ENCODE measurements at regions not wholly inside any gene's neighbourhood (a gene's known extent, or its start where the extent isn't known, plus 50 kb on each side); places are given as distances from the start of the nearest gene placed in this dataset.
A peak's percentile ranks its signal among the peaks of the same experiment; 100 is the strongest.

DNA sequence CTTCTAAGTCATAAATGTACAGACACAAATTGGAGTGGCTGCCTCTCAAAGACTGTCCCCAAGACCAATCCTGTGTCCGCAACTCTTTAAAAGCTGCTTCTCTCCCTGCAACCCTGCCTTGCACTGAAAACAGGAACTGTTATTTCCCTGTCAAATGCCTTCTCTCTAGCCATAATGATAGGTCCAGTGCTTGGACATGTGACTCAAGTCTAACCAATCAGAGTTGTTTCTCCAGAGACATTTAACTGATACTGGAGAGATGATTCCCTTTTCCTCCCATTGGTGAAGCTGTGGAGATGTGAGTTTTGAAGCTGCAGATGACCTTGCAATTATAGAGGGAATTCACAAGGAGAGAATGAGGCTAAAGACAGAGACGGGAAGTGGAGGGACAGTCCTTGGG is 253.3 kb upstream of the CDH5 start:
- Histone ChIP-seq H3K9me3 (replicated peaks in 1 of 11) (peaks cover 0 to 11% (median 0%) of the 10 kb centered on the region in 11 experiments; a peak in 4 of 22 replicates), H3K36me3 (no peaks in the 10 kb centered on the region), H3K27me3 (no peaks in the 10 kb centered on the region), H3K4me1 (0 out of 20 replicates have a peak, but pooled peaks cover 0 to 4% (median 0%) of the 10 kb centered on the region in 10 experiments), H3K27ac (no peak overlapping the region), H3K4me2 (no peak overlapping the region), H3K9ac (no peak overlapping the region), H4K20me1 (no peaks in the 10 kb centered on the region), H3K4me3 (no peak overlapping the region)
- no peak for TF ChIP-seq Cebpa-rat (IDR thresholded peaks at IDR 0.05)

DNA sequence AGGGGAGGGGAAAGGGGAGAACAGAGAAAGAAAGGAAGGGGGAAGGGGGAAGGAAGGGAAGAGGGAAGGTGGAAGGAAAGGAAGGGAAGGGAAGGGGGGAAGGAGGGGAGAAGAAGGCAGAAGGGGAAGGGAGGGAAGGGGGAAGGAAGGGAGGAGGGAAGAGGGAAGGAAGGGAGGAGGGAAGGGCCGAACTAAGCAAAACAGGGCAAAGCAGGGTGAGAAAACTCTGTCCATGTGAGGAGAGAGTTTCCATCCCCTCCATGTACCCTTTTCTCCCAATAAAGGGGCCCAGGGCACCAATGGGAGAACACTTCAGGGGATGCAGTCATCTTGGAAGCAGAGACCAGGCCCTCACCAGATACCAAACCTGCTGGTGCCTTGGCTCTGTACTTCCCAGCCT is 256.8 kb upstream of the CDH5 start:
- Histone ChIP-seq H3K27me3 (no peaks in the 10 kb centered on the region), H3K4me2 (no peak overlapping the region), H3K27ac (no peak overlapping the region), H3K9ac (no peak overlapping the region), H3K9me3 (replicated peaks in 1 of 11) (peaks cover 0 to 16% (median 0%) of the 10 kb centered on the region in 11 experiments; a peak in 4 of 22 replicates), H3K4me3 (no peak overlapping the region), H3K4me1 (0 out of 20 replicates have a peak, but pooled peaks cover 0 to 6% (median 0%) of the 10 kb centered on the region in 10 experiments), H4K20me1 (no peaks in the 10 kb centered on the region), H3K36me3 (no peaks in the 10 kb centered on the region)
- TF ChIP-seq Cebpa-rat (IDR thresholded peaks at IDR 0.05) = no peak

DNA sequence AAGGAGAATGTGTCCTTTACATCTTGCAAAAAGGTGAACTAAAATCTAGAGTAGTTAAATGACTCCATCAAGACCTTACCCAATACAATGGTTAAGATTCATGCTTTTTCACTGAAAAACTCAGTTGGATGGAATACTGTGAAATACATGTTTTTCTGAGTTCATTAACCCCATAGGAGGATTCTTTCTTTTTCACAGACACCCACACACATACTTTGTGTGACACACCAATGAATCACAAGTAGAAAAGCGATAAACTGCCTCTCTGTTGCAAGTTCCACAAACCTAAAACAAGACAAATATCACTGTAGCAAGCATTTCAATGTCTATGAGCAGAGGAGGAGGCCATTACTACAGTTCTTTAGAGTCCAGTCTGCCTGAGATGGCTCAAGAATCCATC is 258.8 kb upstream of the CDH5 start:
- no peak overlapping the region for H3K9ac ChIP-seq
- 0 out of 20 replicates have a peak, but pooled peaks cover 0 to 6% (median 0%) of the 10 kb centered on the region in 10 experiments for H3K4me1 ChIP-seq
- H3K27ac ChIP-seq = no peak overlapping the region
- peak overlapping the region in 2 of 11 experiments; percentile 5; a peak in 1 of 22 replicates for H3K4me2 ChIP-seq
- H3K4me3 ChIP-seq = no peak overlapping the region
- H4K20me1 ChIP-seq = no peaks in the 10 kb centered on the region
- H3K9me3 ChIP-seq (replicated peaks in 1 of 11) = peaks cover 0 to 6% (median 0%) of the 10 kb centered on the region in 11 experiments; a peak in 1 of 22 replicates
- TF ChIP-seq Cebpa-rat (IDR thresholded peaks at IDR 0.05) = no peak
- no peaks in the 10 kb centered on the region for H3K36me3 ChIP-seq
- H3K27me3 ChIP-seq = no peaks in the 10 kb centered on the region

DNA sequence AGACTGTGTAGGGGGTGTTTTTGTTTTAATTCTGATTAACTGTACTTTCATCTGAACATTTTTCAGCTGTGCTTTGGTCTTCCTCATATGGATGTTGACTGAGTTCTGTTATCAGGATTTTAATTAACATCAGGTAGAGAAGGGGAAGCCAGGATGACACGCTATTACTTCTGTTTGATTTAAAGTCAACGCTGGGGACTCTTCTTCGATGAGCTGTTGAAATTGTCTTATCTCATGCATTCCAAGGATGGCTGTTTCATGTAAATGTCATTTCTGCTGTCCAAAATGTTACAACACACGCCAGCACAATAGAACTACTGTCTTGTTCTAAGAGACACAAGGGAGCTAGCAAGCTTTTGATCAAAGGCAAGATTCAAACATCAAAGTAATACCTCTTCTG is 263.3 kb upstream of the CDH5 start:
- peaks cover 0 to 6% (median 0%) of the 10 kb centered on the region in 11 experiments; a peak in 1 of 22 replicates for H3K9me3 ChIP-seq (replicated peaks in 1 of 11)
- H3K27ac ChIP-seq = no peak overlapping the region
- H3K9ac ChIP-seq = no peak overlapping the region
- H3K4me2 ChIP-seq = no peak overlapping the region
- TF ChIP-seq Cebpa-rat (IDR thresholded peaks at IDR 0.05) = no peak
- H3K27me3 ChIP-seq = no peaks in the 10 kb centered on the region
- peaks cover 0 to 6% (median 5%) of the 10 kb centered on the region in 10 experiments; a peak in 6 of 20 replicates for H3K4me1 ChIP-seq
- H3K4me3 ChIP-seq = no peak overlapping the region
- no peaks in the 10 kb centered on the region for H3K36me3 ChIP-seq
- no peaks in the 10 kb centered on the region for H4K20me1 ChIP-seq

DNA sequence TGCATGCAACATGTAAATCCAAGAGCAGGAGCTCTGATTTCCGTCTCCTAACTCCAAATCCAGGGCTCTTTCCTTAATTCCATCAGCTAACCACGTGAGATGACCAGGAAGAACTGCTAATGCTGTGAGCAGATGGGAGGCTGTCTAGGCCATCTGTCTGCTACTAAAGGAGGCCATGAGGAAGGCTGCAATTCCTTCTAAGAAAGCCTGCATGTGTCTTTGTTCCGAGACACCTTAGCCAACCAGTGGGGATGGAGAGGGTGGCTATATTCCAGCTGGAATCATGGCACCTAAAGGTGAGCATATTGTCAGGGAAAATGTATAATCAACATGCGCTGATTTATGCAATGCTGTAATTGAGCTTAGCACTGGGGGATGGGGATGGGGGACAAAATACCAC is 267.2 kb upstream of the CDH5 start:
- Histone ChIP-seq H3K9me3 (replicated peaks in 1 of 11) (no peaks in the 10 kb centered on the region), H3K27ac (no peak overlapping the region), H3K9ac (no peak overlapping the region), H3K27me3 (no peaks in the 10 kb centered on the region), H3K4me3 (no peak overlapping the region), H4K20me1 (no peaks in the 10 kb centered on the region), H3K36me3 (no peaks in the 10 kb centered on the region), H3K4me2 (no peak overlapping the region), H3K4me1 (peaks cover 0 to 6% (median 0%) of the 10 kb centered on the region in 10 experiments; a peak in 6 of 20 replicates)
- TF ChIP-seq Cebpa-rat (IDR thresholded peaks at IDR 0.05) = no peak

DNA sequence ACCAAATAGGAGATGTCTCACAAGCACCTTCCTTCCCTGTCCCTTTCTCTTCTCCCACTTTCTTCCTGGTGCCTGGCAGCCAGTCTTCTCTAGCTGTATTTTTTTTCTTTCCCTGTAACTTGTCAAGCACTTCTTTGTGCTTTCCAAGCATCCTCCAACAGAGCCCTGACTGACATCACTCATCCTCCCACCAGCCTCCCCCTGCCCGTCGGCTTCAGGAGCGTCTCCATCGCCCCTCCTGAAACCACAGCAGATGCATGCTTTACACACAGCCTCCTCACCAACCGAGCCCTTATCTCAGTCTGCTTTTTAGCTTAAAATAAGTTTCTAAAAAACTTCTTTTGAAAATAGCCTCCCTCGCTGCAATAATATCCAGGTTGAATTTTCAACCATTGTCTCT is 268.7 kb upstream of the CDH5 start:
- H3K27me3 ChIP-seq = no peaks in the 10 kb centered on the region
- H3K9ac ChIP-seq = no peak overlapping the region
- H4K20me1 ChIP-seq = no peaks in the 10 kb centered on the region
- H3K36me3 ChIP-seq = no peaks in the 10 kb centered on the region
- H3K4me1 ChIP-seq = peaks cover 0 to 6% (median 0%) of the 10 kb centered on the region in 10 experiments; a peak in 6 of 20 replicates
- no peak for TF ChIP-seq Cebpa-rat (IDR thresholded peaks at IDR 0.05)
- H3K9me3 ChIP-seq (replicated peaks in 1 of 11) = no peaks in the 10 kb centered on the region
- no peak overlapping the region for H3K27ac ChIP-seq
- H3K4me2 ChIP-seq = no peak overlapping the region
- H3K4me3 ChIP-seq = no peak overlapping the region

DNA sequence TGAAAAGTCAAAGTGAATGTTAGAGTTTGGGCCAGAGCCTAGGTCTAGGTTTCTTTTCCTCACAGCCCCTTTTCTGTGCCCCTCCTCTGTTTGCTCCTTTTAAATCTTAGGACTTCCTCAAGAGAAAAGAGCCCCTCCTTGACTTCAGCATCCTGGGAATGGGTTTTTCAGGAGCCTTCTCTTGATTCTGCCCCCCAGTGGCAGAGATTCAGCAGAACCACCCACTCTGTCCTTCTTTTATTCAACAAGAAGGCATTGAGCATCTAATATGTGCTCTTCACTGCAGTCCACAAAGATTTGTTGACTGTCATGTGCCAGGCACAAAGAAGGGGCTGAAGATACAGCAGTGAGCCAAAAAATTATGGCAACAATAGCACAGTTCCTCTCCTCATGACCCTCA is 270.8 kb upstream of the CDH5 start:
- Histone ChIP-seq H3K4me2 (no peak overlapping the region), H3K4me3 (no peak overlapping the region), H3K27ac (no peak overlapping the region), H3K27me3 (no peaks in the 10 kb centered on the region), H3K9ac (no peak overlapping the region), H4K20me1 (no peaks in the 10 kb centered on the region), H3K9me3 (replicated peaks in 1 of 11) (no peaks in the 10 kb centered on the region), H3K36me3 (no peaks in the 10 kb centered on the region), H3K4me1 (peaks cover 0 to 21% (median 17%) of the 10 kb centered on the region in 10 experiments; a peak in 16 of 20 replicates)
- TF ChIP-seq Cebpa-rat (IDR thresholded peaks at IDR 0.05) = no peak

DNA sequence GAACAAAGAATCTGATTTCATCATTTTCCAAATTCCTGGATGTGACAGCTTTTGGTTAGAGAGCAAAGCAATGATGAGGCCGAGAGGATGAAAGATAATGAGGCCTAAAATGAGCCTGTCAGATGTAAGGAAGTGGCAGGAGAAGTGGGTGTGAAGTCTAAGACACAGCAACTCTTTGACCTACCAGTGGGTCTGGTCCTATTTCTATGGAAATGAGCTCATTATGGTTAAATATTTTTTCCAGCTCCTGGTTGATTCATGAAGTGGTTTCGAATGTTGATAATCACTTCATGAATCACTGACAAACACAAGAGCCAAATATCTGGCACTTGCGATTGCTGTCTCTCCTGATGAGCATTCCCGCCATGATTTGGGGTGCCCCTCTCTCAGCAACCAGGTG is 273.3 kb upstream of the CDH5 start:
- no peaks in the 10 kb centered on the region for H3K9me3 ChIP-seq (replicated peaks in 1 of 11)
- H3K9ac ChIP-seq = no peak overlapping the region
- H3K4me2 ChIP-seq = no peak overlapping the region
- no peaks in the 10 kb centered on the region for H4K20me1 ChIP-seq
- H3K27ac ChIP-seq = no peak overlapping the region
- H3K4me3 ChIP-seq = no peak overlapping the region
- H3K36me3 ChIP-seq = no peaks in the 10 kb centered on the region
- H3K4me1 ChIP-seq = peaks cover 0 to 26% (median 21%) of the 10 kb centered on the region in 10 experiments; a peak in 16 of 20 replicates
- TF ChIP-seq Cebpa-rat (IDR thresholded peaks at IDR 0.05) = no peak
- no peaks in the 10 kb centered on the region for H3K27me3 ChIP-seq

DNA sequence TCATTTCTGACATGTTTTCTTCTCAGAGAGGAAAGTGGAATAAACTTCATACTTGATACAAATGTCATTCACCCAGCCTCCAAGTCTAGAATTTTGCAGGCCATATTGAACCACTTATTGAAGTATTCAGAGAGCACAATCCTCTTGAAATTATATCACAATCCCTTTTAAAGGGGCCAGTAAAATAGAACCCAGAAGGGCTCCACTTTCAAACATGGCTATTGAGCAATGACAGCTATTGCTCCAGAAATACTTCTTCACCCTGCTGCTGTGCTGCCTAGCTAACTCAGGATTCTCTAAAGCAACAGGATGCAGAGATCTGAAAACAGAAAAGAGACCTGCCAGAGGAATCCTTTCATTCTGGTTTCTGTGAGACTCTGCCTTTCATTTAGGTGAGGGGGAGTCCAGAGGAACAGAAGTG is 275.0 kb upstream of the CDH5 start:
- Histone ChIP-seq H3K4me2 (peak overlapping the region in 9 of 11 experiments; percentile 15 to 80 (median 62); a peak in 18 of 22 replicates), H3K9ac (peak overlapping the region in 1 of 11 experiments; percentile 44; a peak in 2 of 22 replicates), H3K27me3 (no peaks in the 10 kb centered on the region), H3K4me1 (peaks cover 0 to 26% (median 21%) of the 10 kb centered on the region in 10 experiments; a peak in 16 of 20 replicates), H3K27ac (peak overlapping the region in 6 of 11 experiments; percentile 2 to 62 (median 50); a peak in 9 of 22 replicates), H3K9me3 (replicated peaks in 1 of 11) (no peaks in the 10 kb centered on the region), H3K36me3 (no peaks in the 10 kb centered on the region), H3K4me3 (no peak overlapping the region), H4K20me1 (no peaks in the 10 kb centered on the region)
- peak in 1 of 11 experiments; percentile 61; a peak in 2 of 22 replicates for TF ChIP-seq Cebpa-rat (IDR thresholded peaks at IDR 0.05)

DNA sequence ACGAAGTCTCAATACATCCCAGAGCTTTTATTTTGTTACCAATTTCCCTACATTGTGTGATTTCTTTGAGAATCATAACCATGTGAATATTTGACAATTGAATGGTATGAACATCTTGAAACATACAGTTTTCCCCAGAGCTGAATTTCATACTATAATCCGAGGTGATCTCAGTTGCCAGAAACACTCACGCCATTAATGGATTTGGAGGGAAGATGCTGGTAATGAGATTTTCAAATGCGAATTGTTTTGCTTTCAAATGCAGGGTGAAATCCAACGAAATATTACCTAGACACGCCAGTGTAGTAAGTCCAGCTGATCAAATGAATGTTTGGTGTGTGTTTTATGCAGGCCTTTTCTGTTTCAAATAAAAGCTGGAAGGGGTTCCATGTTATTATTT is 277.8 kb upstream of the CDH5 start:
- H3K9ac ChIP-seq = no peak overlapping the region
- TF ChIP-seq Cebpa-rat (IDR thresholded peaks at IDR 0.05) = no peak
- H3K27me3 ChIP-seq = no peaks in the 10 kb centered on the region
- peaks cover 0 to 6% (median 0%) of the 10 kb centered on the region in 11 experiments; a peak in 4 of 22 replicates for H3K9me3 ChIP-seq (replicated peaks in 1 of 11)
- H3K27ac ChIP-seq = no peak overlapping the region
- no peaks in the 10 kb centered on the region for H3K36me3 ChIP-seq
- H3K4me1 ChIP-seq = peaks cover 0 to 28% (median 24%) of the 10 kb centered on the region in 10 experiments; a peak in 16 of 20 replicates
- H3K4me2 ChIP-seq = no peak overlapping the region
- no peak overlapping the region for H3K4me3 ChIP-seq
- H4K20me1 ChIP-seq = no peaks in the 10 kb centered on the region

Measured in BLaER1 treated with 17β-estradiol and CSF1 and Interleukin-3, amounts not matched to agents 10 nM and 100 nM (cell line).